Gastroesophageal sphincter (tissue), 3 donors: ENCODE measurements at regions not wholly inside any gene's neighbourhood (a gene's known extent, or its start where the extent isn't known, plus 50 kb on each side); places are given as distances from the start of the nearest gene placed in this dataset.

ENCODE experiments used
- CTCF ChIP-seq, 4 experiments: fragments of 200-600 bp in 2 of 4; fragments of 450-650 bp in 2 of 4; sonication (generic) in 1 of 4; IDR thresholded peaks; one replicate each; pipeline ENCODE4 v1.5.1; 2017 to 2019; ENCODE audit warnings: antibody characterized with exemption in 4 of 4, mild to moderate bottlenecking in 2 of 4, moderate library complexity in 2 of 4
- POLR2A ChIP-seq, 2 donors: fragments of 450-650 bp; IDR thresholded peaks; one replicate each; pipeline ENCODE4 v1.6.1; 2017; ENCODE audit warnings: antibody characterized with exemption in 2 of 2, mild to moderate bottlenecking in 2 of 2, moderate library complexity in 1 of 2

DNA sequence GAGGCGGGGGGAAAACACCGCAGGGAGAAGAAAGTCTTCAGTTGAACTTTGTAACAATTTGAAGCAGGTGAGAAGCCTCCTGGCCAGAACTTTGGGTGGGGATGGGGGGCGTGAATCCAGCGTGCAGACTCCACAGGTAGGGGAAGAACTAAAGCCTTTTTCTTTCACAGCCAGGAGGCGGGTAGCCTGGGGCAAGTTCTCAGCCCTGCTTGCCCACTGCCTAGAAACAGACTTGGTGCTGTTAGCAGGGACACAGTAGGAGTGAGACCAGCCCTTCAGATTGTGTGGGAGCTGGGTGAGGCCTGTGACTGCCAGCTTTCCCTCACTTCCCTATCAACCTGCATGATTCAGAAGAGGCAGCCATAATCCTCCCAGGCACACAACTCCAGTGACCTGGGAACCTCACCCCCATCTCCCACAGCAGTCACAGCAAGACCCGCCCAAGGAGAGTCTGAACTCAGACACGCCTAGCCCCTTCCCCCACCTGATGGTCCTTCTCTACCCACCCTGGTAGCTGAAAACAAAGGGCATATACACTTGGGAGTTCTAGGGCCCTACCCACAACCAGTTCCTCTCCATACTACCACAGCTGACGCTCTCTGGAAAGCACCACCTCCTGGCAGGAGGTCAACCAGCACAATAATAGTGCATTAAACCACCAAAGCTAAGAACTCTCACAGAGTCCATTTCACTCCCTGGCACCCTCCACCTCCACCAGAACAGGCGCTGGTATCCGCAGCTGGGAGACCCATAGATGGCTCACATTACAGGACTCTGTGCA is 83.5 kb upstream of the CDC42BPA start:
- TF ChIP-seq POLR2A (IDR thresholded peaks at IDR 0.05) (no peak), CTCF (IDR thresholded peaks at IDR 0.05) (no peak)
